ENCODE measurements at regions not wholly inside any gene's neighbourhood (a gene's known extent, or its start where the extent isn't known, plus 50 kb on each side); places are given as distances from the start of the nearest gene placed in this dataset.

DNA sequence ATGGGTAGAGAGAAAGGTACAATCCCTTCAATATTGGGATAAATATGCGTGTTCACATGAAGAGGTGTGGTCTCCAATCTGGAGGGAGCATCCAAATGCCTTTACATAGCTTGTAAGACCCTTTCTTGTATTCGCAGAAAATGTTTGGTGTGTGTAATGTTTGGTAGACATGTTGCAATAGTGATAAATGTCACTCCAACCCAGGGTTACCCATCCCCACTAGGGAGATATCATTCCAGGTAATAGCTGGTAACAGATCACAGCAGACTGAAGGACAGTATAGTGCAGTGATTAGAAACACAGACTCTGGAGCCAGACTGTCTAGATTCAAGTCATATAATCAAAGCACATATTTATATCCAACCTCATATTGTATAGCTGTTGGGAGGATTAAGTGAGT is 733.6 kb upstream of the TBX3 start:
- DNase-seq = no peak

DNA sequence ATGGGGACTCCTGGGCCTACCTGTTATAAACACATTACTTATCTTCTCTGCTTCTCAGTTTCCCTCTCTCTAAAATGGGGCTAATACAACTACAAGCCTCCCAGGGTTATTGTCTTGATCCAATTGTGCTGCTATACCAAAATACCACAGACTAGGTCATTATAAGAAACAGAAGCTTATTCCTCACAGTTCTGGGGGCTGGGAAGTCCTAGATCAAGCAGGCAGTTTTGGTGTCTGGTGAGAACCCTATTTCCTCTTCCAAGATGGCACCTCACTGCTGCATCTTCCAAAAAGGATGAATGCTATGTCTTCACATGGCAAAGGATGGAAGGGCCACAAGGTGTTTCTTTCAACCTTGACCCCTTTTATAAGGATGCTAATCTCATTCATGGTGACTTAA is 732.9 kb upstream of the TBX3 start:
- DNase-seq = no peak

GRCh38 chr12:115413626-115414025 is 729.7 kb upstream of the TBX3 start:
- no peak for DNase-seq

DNA sequence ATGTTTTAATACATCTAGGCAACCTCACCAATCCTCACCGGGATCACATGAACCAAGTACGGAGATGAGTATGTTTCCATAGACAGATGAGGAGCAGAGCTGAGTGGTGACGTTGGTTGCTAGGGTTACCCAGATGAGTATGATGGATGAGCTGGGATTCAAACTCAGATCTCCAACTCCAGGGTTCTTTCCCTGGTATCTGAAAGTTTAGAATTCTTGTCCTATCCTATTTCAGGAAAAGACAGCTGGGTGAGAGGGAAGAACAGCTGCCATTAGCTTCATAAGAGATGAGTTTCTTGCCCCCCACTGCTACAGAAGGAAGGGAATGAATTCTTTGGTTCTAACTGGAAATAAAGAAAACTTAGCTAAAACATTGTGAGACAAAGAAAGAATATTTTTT is 728.9 kb upstream of the TBX3 start:
- no peak for DNase-seq

GRCh38 chr12:115411121-115411520 is 727.1 kb upstream of the TBX3 start:
- no peak for DNase-seq

DNA sequence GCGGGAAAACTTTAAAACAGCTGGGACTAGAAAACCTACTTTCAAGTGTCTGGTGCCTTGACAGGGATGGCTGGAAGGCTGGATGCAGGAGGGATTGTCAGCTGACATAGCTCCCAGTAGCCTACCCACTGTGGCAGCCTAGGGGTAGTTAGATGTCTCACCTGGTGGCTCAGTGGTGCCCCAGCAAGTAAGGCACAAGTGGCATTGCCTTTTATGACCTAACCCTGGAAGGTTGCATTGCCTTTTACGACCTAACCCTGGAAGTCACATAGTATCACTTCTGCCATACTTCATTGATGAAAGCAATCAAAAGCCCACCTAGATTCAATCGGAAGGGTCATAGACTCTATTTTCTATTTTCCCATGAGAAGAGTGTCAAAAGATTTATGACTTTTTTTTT is 724.7 kb upstream of the TBX3 start:
- no peak for DNase-seq

GRCh38 chr12:115407723-115408122 is 723.7 kb upstream of the TBX3 start:
- DNase-seq = no peak

GRCh38 chr12:115407036-115407435 is 723.1 kb upstream of the TBX3 start:
- DNase-seq = no peak

DNA sequence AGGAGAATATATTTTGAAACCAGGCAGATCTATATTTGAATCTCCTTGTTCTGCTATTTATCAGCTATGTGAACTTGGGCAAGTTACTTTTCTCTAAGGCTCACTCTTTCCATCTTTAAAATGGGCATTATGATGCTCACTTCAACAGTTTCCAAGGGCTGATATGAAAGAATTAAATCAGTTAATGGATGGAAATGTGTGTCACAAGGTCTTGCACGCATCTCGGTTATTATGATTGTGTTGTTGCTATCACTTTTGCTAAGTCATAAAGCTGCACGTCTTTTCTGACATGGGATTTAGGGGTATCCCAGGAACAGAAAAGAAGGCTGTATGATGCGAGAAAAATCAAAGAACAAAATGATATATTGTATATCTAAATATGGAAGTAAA is 721.5 kb upstream of the TBX3 start:
- DNase-seq = no peak

- DNase-seq = no peak
These were observed 720.9 kb upstream of the TBX3 start for GRCh38 chr12:115404761-115405470.

GRCh38 chr12:115403689-115404088 is 719.7 kb upstream of the TBX3 start:
- DNase-seq = no peak

GRCh38 chr12:115403253-115403652 is 719.3 kb upstream of the TBX3 start:
- DNase-seq = no peak

DNA sequence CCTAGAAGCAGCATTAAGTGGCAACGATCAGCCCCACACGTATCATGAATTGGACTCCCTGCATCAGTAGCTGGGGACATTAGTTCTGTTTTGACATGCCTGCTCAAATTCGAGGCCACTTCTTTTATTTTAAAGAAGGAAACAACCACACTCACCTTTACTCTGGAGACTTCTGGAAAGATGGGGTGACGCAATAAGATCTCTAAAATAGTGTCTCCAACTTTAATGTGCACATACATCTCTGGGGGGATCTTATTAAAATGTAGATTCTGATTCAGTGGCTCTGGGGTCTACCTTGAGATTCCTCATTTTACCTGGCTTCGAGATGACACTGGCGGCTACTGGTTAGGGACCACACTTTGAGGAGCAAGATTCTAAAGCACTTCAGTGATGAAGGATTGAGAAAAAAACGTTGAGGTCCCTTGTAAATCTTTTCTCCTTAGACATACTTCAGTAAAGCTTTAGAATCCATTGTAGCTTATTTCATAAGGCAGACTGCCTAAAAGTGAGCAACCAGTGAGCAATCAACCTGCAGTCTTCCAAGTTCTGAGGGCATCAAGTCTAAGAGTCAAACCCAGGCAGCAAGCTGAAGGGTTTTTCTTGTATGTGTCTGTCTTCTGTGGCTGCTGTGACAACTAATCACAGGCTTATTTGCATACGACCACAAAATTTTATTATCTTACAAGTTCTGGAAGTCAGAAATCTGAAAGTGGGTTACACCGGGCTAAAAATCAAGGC is 718.6 kb upstream of the TBX3 start:
- no peak for DNase-seq

GRCh38 chr12:115401761-115402160 is 717.8 kb upstream of the TBX3 start:
- DNase-seq = no peak

DNA sequence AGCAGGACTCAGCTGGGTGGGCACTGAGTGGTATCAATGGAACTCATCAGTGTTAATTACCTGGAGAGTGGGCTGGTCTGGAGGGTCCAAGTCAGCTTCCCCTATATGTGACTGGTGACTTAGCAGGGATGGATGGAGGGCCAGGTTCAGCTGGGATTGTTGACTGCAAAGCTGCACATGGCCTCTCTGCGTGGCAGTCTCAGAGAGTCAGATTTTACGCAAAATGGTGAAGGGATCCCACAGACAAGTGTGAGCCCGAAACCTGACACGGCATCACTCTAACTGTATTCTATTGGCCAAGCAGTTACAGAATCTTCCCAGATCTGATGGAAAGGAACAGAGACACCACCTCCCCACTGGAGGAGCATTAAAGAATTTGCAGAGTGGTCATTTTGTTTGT is 716.0 kb upstream of the TBX3 start:
- DNase-seq = no peak

DNA sequence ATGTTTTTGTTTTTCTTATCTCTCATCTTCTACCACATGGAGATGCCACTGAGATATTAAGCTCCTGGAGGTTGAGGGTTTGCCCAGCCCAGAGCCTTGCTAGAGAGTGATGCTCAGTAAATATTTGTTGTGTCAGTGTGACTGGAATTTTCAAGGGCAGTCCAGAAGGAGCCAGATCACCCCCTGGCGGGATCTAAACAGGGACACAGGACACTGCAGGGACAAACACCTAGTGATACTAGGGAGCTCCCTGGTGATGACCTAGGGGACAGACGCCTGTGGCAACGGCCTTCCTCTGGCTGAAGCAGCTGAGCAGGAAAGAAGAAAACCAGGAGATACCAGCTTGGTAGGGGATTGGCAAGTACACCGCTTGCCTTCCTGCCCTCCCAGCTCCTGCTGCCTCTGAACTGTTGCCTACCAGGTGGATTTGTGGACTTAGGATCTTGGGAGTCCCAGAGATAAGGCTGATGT is 714.4 kb upstream of the TBX3 start:
- no peak for DNase-seq

GRCh38 chr12:115396567-115396966 is 712.6 kb upstream of the TBX3 start:
- DNase-seq = no peak

GRCh38 chr12:115394496-115395220 is 710.7 kb upstream of the TBX3 start:
- no peak for DNase-seq

DNA sequence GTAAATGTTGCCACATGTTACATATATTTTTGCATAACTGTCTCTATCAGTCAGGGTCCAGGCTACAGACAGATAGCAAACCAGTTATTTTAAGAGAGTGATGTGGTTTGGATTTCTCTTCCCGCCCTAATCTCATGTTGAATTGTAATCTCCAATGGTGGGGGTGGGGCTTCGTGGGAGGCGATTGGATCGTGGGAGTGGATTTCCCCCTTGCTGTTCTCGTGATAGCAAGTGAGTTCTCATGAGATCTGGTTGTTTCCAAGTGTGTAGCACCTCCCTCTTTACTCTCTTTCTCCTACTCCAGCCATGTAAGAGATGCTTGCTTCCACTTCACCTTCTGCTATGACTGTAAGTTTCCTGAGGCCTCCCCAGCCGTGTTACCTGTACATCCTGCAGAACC is 704.2 kb upstream of the TBX3 start:
- no peak for DNase-seq

GRCh38 chr12:115387467-115387901 is 703.5 kb upstream of the TBX3 start:
- no peak for DNase-seq

DNA sequence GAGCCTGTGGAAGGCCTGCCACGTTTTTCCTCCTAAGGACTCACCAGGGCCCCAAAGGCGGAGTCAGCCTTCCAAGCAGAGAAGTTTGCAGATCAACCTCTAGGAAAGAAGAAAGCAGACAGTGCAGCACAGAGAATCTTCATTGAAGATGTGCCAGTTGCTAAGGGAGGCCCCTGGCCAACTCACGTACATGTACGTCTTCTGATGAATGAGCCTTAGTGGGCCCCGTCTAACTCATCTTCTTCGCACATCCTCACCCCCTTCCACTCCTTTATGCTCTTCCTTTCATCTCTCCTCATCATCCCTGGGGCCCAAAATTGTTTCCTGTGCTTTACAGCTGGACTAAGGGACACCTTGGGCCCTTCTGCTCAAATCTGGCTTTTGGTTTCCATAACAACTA is 703.0 kb upstream of the TBX3 start:
- DNase-seq = no peak

DNA sequence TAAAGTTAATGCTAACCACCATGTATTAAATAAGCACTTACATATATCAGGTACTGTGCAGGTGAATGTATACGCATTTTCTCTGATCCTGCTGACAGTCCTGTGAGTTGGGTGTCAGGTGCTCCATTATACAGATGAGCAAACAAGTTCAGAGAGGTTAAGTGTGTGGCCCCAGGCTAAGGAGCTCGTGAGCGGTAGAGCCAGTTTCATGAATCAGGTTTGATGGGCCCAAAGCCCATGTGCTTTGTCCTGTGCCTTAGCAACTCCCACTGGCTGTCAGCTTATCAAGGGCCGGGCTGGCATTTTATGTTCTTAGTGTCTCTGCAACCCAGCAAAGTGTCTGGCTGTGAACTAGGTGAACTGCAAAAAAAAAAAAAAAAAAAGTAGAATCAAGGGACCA is 701.2 kb upstream of the TBX3 start:
- no peak for DNase-seq

- DNase-seq = no peak
These were observed 700.4 kb upstream of the TBX3 start for GRCh38 chr12:115384391-115384790.

DNA sequence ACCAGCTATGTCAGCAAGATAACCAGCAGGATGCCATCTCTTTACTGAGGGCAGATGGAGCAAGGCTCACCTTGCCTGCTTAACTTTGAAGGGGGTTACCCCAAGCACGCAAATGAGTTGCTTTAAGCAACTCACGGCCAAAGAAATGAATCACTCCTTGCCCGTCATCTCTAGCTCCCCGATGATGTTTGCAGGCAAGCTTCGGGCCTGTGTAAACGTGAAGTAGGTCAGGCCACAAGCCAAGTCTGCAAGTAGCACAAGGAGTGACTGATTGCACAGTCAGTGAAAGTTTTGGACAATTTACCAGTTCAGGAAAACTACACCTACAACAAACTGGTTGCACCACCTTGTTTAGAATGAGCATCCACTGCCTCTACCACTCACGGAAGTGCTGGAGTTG is 699.7 kb upstream of the TBX3 start:
- no peak for DNase-seq
